ENCODE measurements at regions not wholly inside any gene's neighbourhood (a gene's known extent, or its start where the extent isn't known, plus 50 kb on each side); places are given as distances from the start of the nearest gene placed in this dataset.
A peak's percentile ranks its signal among the peaks of the same experiment; 100 is the strongest.

- no peak for DNase-seq (ENCODE audit: low spot score)
Observed at GRCh38 chr3:170752571-170753155, 117.3 kb downstream of the RPL22L1 start.

GRCh38 chr3:170751899-170752293 is 118.1 kb downstream of the RPL22L1 start:
- no peak for DNase-seq (ENCODE audit: low spot score)

- peak; percentile 58 for DNase-seq (ENCODE audit: low spot score)
Observed at GRCh38 chr3:170751083-170751898, 118.7 kb downstream of the RPL22L1 start.

- no peak for DNase-seq (ENCODE audit: low spot score)
Observed at GRCh38 chr3:170750478-170750830, 119.5 kb downstream of the RPL22L1 start.

- DNase-seq (ENCODE audit: low spot score): no peak
Observed at GRCh38 chr3:170749765-170750477, 120.1 kb downstream of the RPL22L1 start.

GRCh38 chr3:170749185-170749584 is 120.8 kb downstream of the RPL22L1 start:
- DNase-seq (ENCODE audit: low spot score): no peak

GRCh38 chr3:170746175-170746942 is 123.6 kb downstream of the RPL22L1 start:
- DNase-seq (ENCODE audit: low spot score): no peak

GRCh38 chr3:170745211-170745718 is 124.7 kb downstream of the RPL22L1 start:
- no peak for DNase-seq (ENCODE audit: low spot score)

- no peak for DNase-seq (ENCODE audit: low spot score)
Observed at GRCh38 chr3:170741756-170742529, 128.1 kb downstream of the RPL22L1 start.

- no peak for DNase-seq (ENCODE audit: low spot score)
Observed at GRCh38 chr3:170740726-170741591, 129.0 kb downstream of the RPL22L1 start.

GRCh38 chr3:170740285-170740684 is 129.7 kb downstream of the RPL22L1 start:
- DNase-seq (ENCODE audit: low spot score): no peak

GRCh38 chr3:170739410-170739809 is 130.6 kb downstream of the RPL22L1 start:
- no peak for DNase-seq (ENCODE audit: low spot score)

- no peak for DNase-seq (ENCODE audit: low spot score)
Observed at GRCh38 chr3:170738766-170739165, 131.2 kb downstream of the RPL22L1 start.

GRCh38 chr3:170737498-170738162 is 132.4 kb downstream of the RPL22L1 start:
- no peak for DNase-seq (ENCODE audit: low spot score)

GRCh38 chr3:170735821-170736220 is 134.2 kb downstream of the RPL22L1 start:
- DNase-seq (ENCODE audit: low spot score): no peak

- DNase-seq (ENCODE audit: low spot score): no peak
Observed at GRCh38 chr3:170734735-170735065, 135.3 kb downstream of the RPL22L1 start.

- DNase-seq (ENCODE audit: low spot score): no peak
Observed at GRCh38 chr3:170734043-170734734, 135.8 kb downstream of the RPL22L1 start.

GRCh38 chr3:170732660-170733245 is 137.2 kb downstream of the RPL22L1 start:
- DNase-seq (ENCODE audit: low spot score): no peak

GRCh38 chr3:170731281-170731680 is 138.7 kb downstream of the RPL22L1 start:
- DNase-seq (ENCODE audit: low spot score): no peak

Data from hepatic stellate cell (primary cell).